Heart left ventricle (tissue), 16 donors: ENCODE measurements at regions not wholly inside any gene's neighbourhood (a gene's known extent, or its start where the extent isn't known, plus 50 kb on each side); places are given as distances from the start of the nearest gene placed in this dataset.

Experiments
- ATAC-seq, 4 donors: fragments of 200-7000 bp; cut with Tn5 transposase; one replicate each; pipeline ENCODE4 v1.9.1; 2020 to 2022; ENCODE audit warnings: moderate library complexity in 4 of 4, mild to moderate bottlenecking in 3 of 4, moderate number of reproducible peaks in 1 of 4
- DNase-seq, 5 donors: peaks; one replicate each; pipeline ENCODE4 v3.0.0-alpha.2; 2020
- H3K27ac ChIP-seq, 12 donors: fragments of 200-600 bp; sonication (generic) in 4 of 12; one replicate each; pipeline versions ENCODE4 v1.5.0 to v1.8.0; 2016 to 2022; ENCODE audit warnings: mild to moderate bottlenecking in 2 of 12
- H3K27me3 ChIP-seq, 9 donors: fragments of 200-600 bp; sonication (generic) in 2 of 9; one replicate each; pipeline versions ENCODE4 v1.5.1 to v1.8.0; 2016 to 2022; ENCODE audit warnings: mild to moderate bottlenecking in 3 of 9
- H3K36me3 ChIP-seq, 9 donors: fragments of 200-600 bp; sonication (generic) in 2 of 9; one replicate each; pipeline versions ENCODE4 v1.5.0 to v1.8.0; 2018 to 2022; ENCODE audit warnings: mild to moderate bottlenecking in 2 of 9
- H3K4me1 ChIP-seq, 12 donors: fragments of 200-600 bp; sonication (generic) in 4 of 12; one replicate each; pipeline versions ENCODE4 v1.5.0 to v1.8.0; 2016 to 2022; ENCODE audit warnings: mild to moderate bottlenecking in 3 of 12
- H3K4me3 ChIP-seq, 12 donors: fragments of 200-600 bp; sonication (generic) in 4 of 12; one replicate each; pipeline versions ENCODE4 v1.5.0 to v1.8.0; 2017 to 2022; ENCODE audit warnings: mild to moderate bottlenecking in 9 of 12, moderate library complexity in 4 of 12
- H3K9me3 ChIP-seq, 12 donors: fragments of 200-600 bp; sonication (generic) in 4 of 12; one replicate each; pipeline versions ENCODE4 v1.5.0 to v1.8.0; 2016 to 2022; ENCODE audit warnings: mild to moderate bottlenecking in 1 of 12
- CTCF ChIP-seq, 12 donors: fragments of 200-600 bp; sonication (generic) in 4 of 12; IDR thresholded peaks; one replicate each; pipeline versions ENCODE4 v1.5.0 to v1.8.0; 2018 to 2022; ENCODE audit warnings: antibody characterized with exemption in 12 of 12, mild to moderate bottlenecking in 5 of 12
- POLR2A ChIP-seq, 2 donors: fragments of 450-650 bp; IDR thresholded peaks; one replicate each; pipeline ENCODE4 v1.6.1; 2017; ENCODE audit warnings: antibody characterized with exemption in 2 of 2, mild to moderate bottlenecking in 2 of 2, moderate library complexity in 2 of 2
- WGBS, 4 donors: extraction: QIAGEN DNeasy Blood & Tissue Kit in 2 of 4; methylation state at CpG; one replicate each; pipeline versions ENCODE4 v1.1.5 to v1.1.7; 2013 to 2018; 5-methylcytosine and 5-hydroxymethylcytosine counted together
- intact Hi-C, 10 donors: fragments of 100-400 bp; cut with DNase I; formaldehyde crosslinking; loops; one replicate each; pipeline versions ENCODE4 v1.11.1 to v1.14.2; 2022
- donor health status: ischemic (EF 13 %, LVEDD 7.1; RV severe dilation, severe dysfunction).
- donor health status: healthy with polysubstance abuse.
- donor health status: DM: no; HTN: yes; CAD: no.
- donor health status: DM: no; HTN: no; CAD: no.
- donor health status: ischemic (EF 25% LVEDD 6.9; RV normal size, moderate dysfunction).
- donor health status: ischemic (EF 25% LVEDD 5.7; RV mildly dilated, moderate dysfunction).
- donor health status: healthy.
- donor health status: DM: yes; HTN: yes; CAD: no.
- donor health status: ischemic (EF 35%, LVEDD 5.7; RV mildly dilated, moderate dysfunction).
- donor health status: nonischemic (EF 11% LVEDD 7.7; RV severe dilation, severe dysfunction).
- donor health status: DM: yes; HTN: yes; CAD: no.
- donor health status: PGD.
- donor health status: ischemic (EF 29% LVEDD 5.4; RV normal size, mild dysfunction).
- donor health status: nonischemic (EF 23%, LVEDD 6.1; RV moderate dilation, normal function).

DNA sequence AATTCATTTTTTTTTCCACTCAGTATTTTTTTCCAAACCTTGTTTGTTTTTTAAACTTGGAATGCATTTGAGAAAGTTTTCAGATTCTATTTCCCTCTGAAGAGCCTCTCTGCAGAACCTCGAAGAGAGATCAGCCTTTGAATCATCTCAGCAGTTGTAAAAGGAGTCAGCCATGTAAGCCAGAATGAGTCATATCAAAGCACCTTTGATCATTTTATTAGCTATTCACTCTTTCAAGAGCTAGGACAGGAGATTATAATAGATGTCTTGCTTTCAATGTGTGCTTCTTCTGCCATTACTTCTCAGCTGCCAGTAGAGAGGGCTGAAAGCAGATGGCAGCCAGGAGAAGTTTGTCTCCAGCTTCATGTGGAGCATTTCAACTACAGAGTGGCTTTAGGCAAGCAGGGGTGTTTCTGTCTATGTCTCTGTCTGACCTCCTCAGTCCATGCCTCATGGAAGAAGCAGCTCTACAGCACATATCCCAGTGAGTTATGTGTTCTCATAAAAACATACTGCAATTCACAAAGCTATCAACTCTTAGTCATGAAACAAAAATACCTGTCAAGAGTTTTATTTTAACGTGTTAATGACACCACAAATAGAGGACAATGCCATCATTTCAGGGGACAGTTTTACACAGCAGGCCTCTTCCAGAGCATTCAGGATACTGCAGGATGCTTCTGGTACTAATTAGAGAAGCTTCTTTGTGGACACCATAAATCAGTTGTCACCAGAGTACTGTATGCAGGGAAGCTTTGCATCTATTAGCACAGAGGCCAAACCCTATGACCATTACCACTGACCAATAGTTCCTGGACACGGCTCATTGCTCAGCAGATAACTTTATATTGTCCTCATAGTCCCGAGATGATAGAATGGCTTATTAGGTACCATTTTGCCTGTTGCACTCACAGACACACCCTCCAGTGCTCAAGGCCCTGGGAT, 94.3 kb downstream of the NHLRC3 start:
- no peaks in the 10 kb centered on the region for H3K4me1 ChIP-seq
- TF ChIP-seq CTCF (IDR thresholded peaks at IDR 0.05) (no peak), POLR2A (IDR thresholded peaks at IDR 0.05) (no peak)
- DNase-seq (no peak), ATAC-seq (no peak)
- no peaks in the 10 kb centered on the region for H3K27me3 ChIP-seq
- no peak overlapping the region for H3K27ac ChIP-seq
- H3K9me3 ChIP-seq = no peaks in the 10 kb centered on the region
- H3K36me3 ChIP-seq = no peaks in the 10 kb centered on the region
- intact Hi-C loops = no loop called here
- 75 to 94% (median 85%) methylated on average over 4 of the region's 4 CpGs for WGBS, 4 donors
- H3K4me3 ChIP-seq = no peak overlapping the region

DNA sequence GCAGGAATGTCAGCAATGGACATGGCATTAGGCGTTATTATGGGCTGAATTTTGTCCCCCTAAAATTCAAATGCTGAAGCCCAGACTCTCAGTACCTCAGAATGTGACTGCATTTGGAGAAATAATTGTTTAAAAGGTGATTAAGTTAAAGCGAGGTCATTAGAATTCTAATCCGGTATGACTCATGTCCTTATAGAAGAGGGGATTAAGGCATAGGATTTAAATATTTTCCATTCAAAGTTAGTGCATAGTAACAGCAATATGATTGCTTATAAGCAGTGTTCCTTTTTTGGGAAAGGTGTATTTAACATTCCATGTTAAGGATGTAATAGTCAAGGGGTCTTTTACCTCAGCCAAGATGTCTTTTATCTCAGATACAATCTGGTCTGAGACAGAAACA, 95.5 kb downstream of the NHLRC3 start:
- Histone ChIP-seq H3K9me3 (no peaks in the 10 kb centered on the region), H3K27ac (no peak overlapping the region), H3K27me3 (no peaks in the 10 kb centered on the region), H3K36me3 (no peaks in the 10 kb centered on the region), H3K4me1 (no peaks in the 10 kb centered on the region), H3K4me3 (no peak overlapping the region)
- WGBS, 4 donors = 96 to 98% (median 96%) methylated on average over 3 of the region's 3 CpGs
- no peak for ATAC-seq
- no peak for DNase-seq
- intact Hi-C loops = no loop called here
- TF ChIP-seq POLR2A (IDR thresholded peaks at IDR 0.05) (no peak), CTCF (IDR thresholded peaks at IDR 0.05) (no peak)

GRCh38 chr13:39134574-39134973, 96.3 kb downstream of the NHLRC3 start:
- H3K27me3 ChIP-seq = no peaks in the 10 kb centered on the region
- ATAC-seq (no peak), DNase-seq (no peak)
- H3K27ac ChIP-seq = no peak overlapping the region
- no peaks in the 10 kb centered on the region for H3K36me3 ChIP-seq
- 73 to 97% (median 91%) methylated on average over 5 of the region's 5 CpGs for WGBS, 4 donors
- TF ChIP-seq POLR2A (IDR thresholded peaks at IDR 0.05) (no peak), CTCF (IDR thresholded peaks at IDR 0.05) (no peak)
- intact Hi-C loops = no loop called here
- H3K4me3 ChIP-seq = no peak overlapping the region
- H3K4me1 ChIP-seq = no peaks in the 10 kb centered on the region
- peaks cover 0 to under 1% (median 0%) of the 10 kb centered on the region in 12 donors for H3K9me3 ChIP-seq

DNA sequence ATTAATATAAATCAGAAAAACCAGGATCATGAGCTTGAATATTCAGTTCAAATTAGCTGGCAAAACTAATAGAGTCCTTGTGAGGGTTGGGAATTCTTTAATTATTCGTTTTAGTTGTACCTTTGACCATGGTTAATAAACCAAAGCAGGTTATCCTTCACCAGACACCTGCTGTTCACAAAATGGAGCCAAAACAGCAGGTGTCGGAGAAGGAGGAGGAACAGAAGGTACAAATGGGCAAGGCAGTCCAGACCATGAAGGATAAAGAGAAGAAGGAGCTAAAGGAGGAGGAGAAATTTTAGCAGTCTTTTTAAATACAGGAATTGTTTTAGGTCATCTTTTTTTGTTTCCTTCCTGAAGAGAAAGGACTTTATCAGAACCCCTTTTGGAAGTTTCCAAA, 106.1 kb downstream of the NHLRC3 start:
- H3K9me3 ChIP-seq = peaks cover 0 to 4% (median 0%) of the 10 kb centered on the region in 12 donors
- DNase-seq (no peak), ATAC-seq (no peak)
- no peaks in the 10 kb centered on the region for H3K27me3 ChIP-seq
- TF ChIP-seq POLR2A (IDR thresholded peaks at IDR 0.05) (no peak), CTCF (IDR thresholded peaks at IDR 0.05) (no peak)
- 74 to 84% (median 82%) methylated on average over 2 of the region's 2 CpGs for WGBS, 4 donors
- H3K27ac ChIP-seq = no peak overlapping the region
- intact Hi-C loops = loop anchor here in 9 of 10 donors (2.0 to 10.0 kb wide), 6 partner anchors 90 to 472 kb away; no protein-coding TSS in a partner anchor
- no peaks in the 10 kb centered on the region for H3K36me3 ChIP-seq
- peaks cover 0 to 20% (median 0%) of the 10 kb centered on the region in 12 donors for H3K4me1 ChIP-seq
- H3K4me3 ChIP-seq = no peak overlapping the region
